ENCODE measurements at regions not wholly inside any gene's neighbourhood (a gene's known extent, or its start where the extent isn't known, plus 50 kb on each side); places are given as distances from the start of the nearest gene placed in this dataset.

- H3K9ac ChIP-seq (ENCODE audit: insufficient read length, low read depth), result no peak overlapping the region
- TF ChIP-seq YY1 (IDR thresholded peaks at IDR 0.05; ENCODE audit: insufficient read depth, insufficient read length) (no peak), SUZ12 (IDR thresholded peaks at IDR 0.05; ENCODE audit: extremely low read depth, insufficient read depth, insufficient read length) (no peak), ZNF274 (IDR thresholded peaks at IDR 0.05; ENCODE audit: low read depth, low read length) (no peak)
- H3K36me3 ChIP-seq (ENCODE audit: insufficient read depth, insufficient read length, low read length), result no peaks in the 10 kb centered on the region
- H3K4me3 ChIP-seq (ENCODE audit: insufficient read length, low read depth), result no peak overlapping the region
- H3K9me3 ChIP-seq (ENCODE audit: insufficient read depth, low read length), result peaks cover 9% of the 10 kb centered on the region; the same call in 1 of the 2 replicates
- H3K27me3 ChIP-seq (ENCODE audit: insufficient read depth, insufficient read length), result no peaks in the 10 kb centered on the region
- no peak for DNase-seq (ENCODE audit: low read depth, low spot score)
- H3K4me1 ChIP-seq (ENCODE audit: insufficient read depth, insufficient read length), result peaks cover 4% of the 10 kb centered on the region
Measured at GRCh38 chr2:116411211-116411610, 1403.3 kb upstream of the DDX18 start.

- Histone ChIP-seq H3K36me3 (ENCODE audit: insufficient read depth, insufficient read length, low read length) (no peaks in the 10 kb centered on the region), H3K4me1 (ENCODE audit: insufficient read depth, insufficient read length) (peaks cover 4% of the 10 kb centered on the region), H3K27me3 (ENCODE audit: insufficient read depth, insufficient read length) (no peaks in the 10 kb centered on the region), H3K9ac (ENCODE audit: insufficient read length, low read depth) (no peak overlapping the region), H3K9me3 (ENCODE audit: insufficient read depth, low read length) (no peaks in the 10 kb centered on the region), H3K4me3 (ENCODE audit: insufficient read length, low read depth) (no peak overlapping the region)
- DNase-seq (ENCODE audit: low read depth, low spot score), result no peak
- no peak for TF ChIP-seq ZNF274 (IDR thresholded peaks at IDR 0.05; ENCODE audit: low read depth, low read length)
- no peak for TF ChIP-seq YY1 (IDR thresholded peaks at IDR 0.05; ENCODE audit: insufficient read depth, insufficient read length)
- TF ChIP-seq SUZ12 (IDR thresholded peaks at IDR 0.05; ENCODE audit: extremely low read depth, insufficient read depth, insufficient read length), result no peak
Measured at GRCh38 chr2:116413659-116414058, 1400.8 kb upstream of the DDX18 start.

- Histone ChIP-seq H3K4me3 (ENCODE audit: insufficient read length, low read depth) (no peak overlapping the region), H3K36me3 (ENCODE audit: insufficient read depth, insufficient read length, low read length) (no peaks in the 10 kb centered on the region), H3K9ac (ENCODE audit: insufficient read length, low read depth) (no peak overlapping the region), H3K27me3 (ENCODE audit: insufficient read depth, insufficient read length) (no peaks in the 10 kb centered on the region), H3K9me3 (ENCODE audit: insufficient read depth, low read length) (no peaks in the 10 kb centered on the region), H3K4me1 (ENCODE audit: insufficient read depth, insufficient read length) (peaks cover 4% of the 10 kb centered on the region)
- no peak for DNase-seq (ENCODE audit: low read depth, low spot score)
- no peak for TF ChIP-seq YY1 (IDR thresholded peaks at IDR 0.05; ENCODE audit: insufficient read depth, insufficient read length)
- TF ChIP-seq SUZ12 (IDR thresholded peaks at IDR 0.05; ENCODE audit: extremely low read depth, insufficient read depth, insufficient read length), result no peak
- no peak for TF ChIP-seq ZNF274 (IDR thresholded peaks at IDR 0.05; ENCODE audit: low read depth, low read length)
Measured at GRCh38 chr2:116416731-116417377, 1397.6 kb upstream of the DDX18 start.

- TF ChIP-seq SUZ12 (IDR thresholded peaks at IDR 0.05; ENCODE audit: extremely low read depth, insufficient read depth, insufficient read length) (no peak), YY1 (IDR thresholded peaks at IDR 0.05; ENCODE audit: insufficient read depth, insufficient read length) (no peak), ZNF274 (IDR thresholded peaks at IDR 0.05; ENCODE audit: low read depth, low read length) (no peak)
- no peak overlapping the region for H3K4me3 ChIP-seq (ENCODE audit: insufficient read length, low read depth)
- H3K36me3 ChIP-seq (ENCODE audit: insufficient read depth, insufficient read length, low read length), result no peaks in the 10 kb centered on the region
- peaks cover 8% of the 10 kb centered on the region; the same call in 1 of the 2 replicates for H3K9me3 ChIP-seq (ENCODE audit: insufficient read depth, low read length)
- H3K4me1 ChIP-seq (ENCODE audit: insufficient read depth, insufficient read length), result no peaks in the 10 kb centered on the region
- H3K27me3 ChIP-seq (ENCODE audit: insufficient read depth, insufficient read length), result no peaks in the 10 kb centered on the region
- H3K9ac ChIP-seq (ENCODE audit: insufficient read length, low read depth), result no peak overlapping the region
- DNase-seq (ENCODE audit: low read depth, low spot score), result no peak
Measured at GRCh38 chr2:116435648-116436047, 1378.8 kb upstream of the DDX18 start.

GRCh38 chr2:116440104-116440653 is 1374.3 kb upstream of the DDX18 start:
- no peaks in the 10 kb centered on the region for H3K27me3 ChIP-seq (ENCODE audit: insufficient read depth, insufficient read length)
- no peak overlapping the region for H3K9ac ChIP-seq (ENCODE audit: insufficient read length, low read depth)
- H3K9me3 ChIP-seq (ENCODE audit: insufficient read depth, low read length), result peaks cover 14% of the 10 kb centered on the region; the same call in 1 of the 2 replicates
- no peak overlapping the region for H3K4me3 ChIP-seq (ENCODE audit: insufficient read length, low read depth)
- TF ChIP-seq ZNF274 (IDR thresholded peaks at IDR 0.05; ENCODE audit: low read depth, low read length) (no peak), SUZ12 (IDR thresholded peaks at IDR 0.05; ENCODE audit: extremely low read depth, insufficient read depth, insufficient read length) (no peak), YY1 (IDR thresholded peaks at IDR 0.05; ENCODE audit: insufficient read depth, insufficient read length) (no peak)
- DNase-seq (ENCODE audit: low read depth, low spot score), result no peak
- H3K4me1 ChIP-seq (ENCODE audit: insufficient read depth, insufficient read length), result no peaks in the 10 kb centered on the region
- H3K36me3 ChIP-seq (ENCODE audit: insufficient read depth, insufficient read length, low read length), result no peaks in the 10 kb centered on the region

- no peaks in the 10 kb centered on the region for H3K27me3 ChIP-seq (ENCODE audit: insufficient read depth, insufficient read length)
- no peaks in the 10 kb centered on the region for H3K36me3 ChIP-seq (ENCODE audit: insufficient read depth, insufficient read length, low read length)
- DNase-seq (ENCODE audit: low read depth, low spot score), result no peak
- H3K9me3 ChIP-seq (ENCODE audit: insufficient read depth, low read length), result peaks cover 14% of the 10 kb centered on the region; the same call in 1 of the 2 replicates
- H3K4me1 ChIP-seq (ENCODE audit: insufficient read depth, insufficient read length), result no peaks in the 10 kb centered on the region
- no peak overlapping the region for H3K4me3 ChIP-seq (ENCODE audit: insufficient read length, low read depth)
- H3K9ac ChIP-seq (ENCODE audit: insufficient read length, low read depth), result no peak overlapping the region
- no peak for TF ChIP-seq YY1 (IDR thresholded peaks at IDR 0.05; ENCODE audit: insufficient read depth, insufficient read length)
- no peak for TF ChIP-seq SUZ12 (IDR thresholded peaks at IDR 0.05; ENCODE audit: extremely low read depth, insufficient read depth, insufficient read length)
- TF ChIP-seq ZNF274 (IDR thresholded peaks at IDR 0.05; ENCODE audit: low read depth, low read length), result no peak
Measured at GRCh38 chr2:116442418-116442817, 1372.1 kb upstream of the DDX18 start.

GRCh38 chr2:116444256-116444872 is 1370.1 kb upstream of the DDX18 start:
- Histone ChIP-seq H3K36me3 (ENCODE audit: insufficient read depth, insufficient read length, low read length) (no peaks in the 10 kb centered on the region), H3K9me3 (ENCODE audit: insufficient read depth, low read length) (peaks cover 14% of the 10 kb centered on the region; the same call in 1 of the 2 replicates), H3K27me3 (ENCODE audit: insufficient read depth, insufficient read length) (no peaks in the 10 kb centered on the region), H3K9ac (ENCODE audit: insufficient read length, low read depth) (no peak overlapping the region), H3K4me3 (ENCODE audit: insufficient read length, low read depth) (no peak overlapping the region), H3K4me1 (ENCODE audit: insufficient read depth, insufficient read length) (no peaks in the 10 kb centered on the region)
- TF ChIP-seq ZNF274 (IDR thresholded peaks at IDR 0.05; ENCODE audit: low read depth, low read length) (no peak), SUZ12 (IDR thresholded peaks at IDR 0.05; ENCODE audit: extremely low read depth, insufficient read depth, insufficient read length) (no peak), YY1 (IDR thresholded peaks at IDR 0.05; ENCODE audit: insufficient read depth, insufficient read length) (no peak)
- DNase-seq (ENCODE audit: low read depth, low spot score), result no peak
